Bone marrow (tissue), 2 donors: ENCODE measurements at regions not wholly inside any gene's neighbourhood (a gene's known extent, or its start where the extent isn't known, plus 50 kb on each side); places are given as distances from the start of the nearest gene placed in this dataset.
"Not testable (repeated sequence)": the region's sequence is repeated elsewhere in the genome, so short reads cannot be mapped to it uniquely, and the experiment has no call there.

Experiments used
- DNase-seq, 2 donors: peaks; one replicate each; lab custom pipeline; 2025; lab: John Stamatoyannopoulos, UW

GRCh38 chr4:23085249-23085568 lies 392.5 kb downstream of the GBA3 start:
- DNase-seq = no peak

- no peak for DNase-seq
These were observed 392.0 kb downstream of the GBA3 start for GRCh38 chr4:23084559-23085248.

- no peak for DNase-seq
These were observed 390.7 kb downstream of the GBA3 start for GRCh38 chr4:23083391-23083790.

- DNase-seq = not testable (repeated sequence)
These were observed 387.4 kb downstream of the GBA3 start for GRCh38 chr4:23080171-23080570.

GRCh38 chr4:23070848-23071570 lies 378.3 kb downstream of the GBA3 start:
- no peak for DNase-seq

- no peak for DNase-seq
These were observed 376.0 kb downstream of the GBA3 start for GRCh38 chr4:23068756-23069155.

GRCh38 chr4:23068287-23068686 lies 375.6 kb downstream of the GBA3 start:
- no peak for DNase-seq

GRCh38 chr4:23062188-23062587 lies 369.5 kb downstream of the GBA3 start:
- no peak for DNase-seq

GRCh38 chr4:23061431-23061830 lies 368.7 kb downstream of the GBA3 start:
- DNase-seq = no peak

GRCh38 chr4:23060776-23061175 lies 368.0 kb downstream of the GBA3 start:
- no peak for DNase-seq

- DNase-seq = no peak
These were observed 365.5 kb downstream of the GBA3 start for GRCh38 chr4:23058165-23058776.

GRCh38 chr4:23041501-23041900 lies 348.8 kb downstream of the GBA3 start:
- no peak for DNase-seq

GRCh38 chr4:23040539-23040938 lies 347.8 kb downstream of the GBA3 start:
- DNase-seq = no peak

GRCh38 chr4:23039818-23040217 lies 347.1 kb downstream of the GBA3 start:
- no peak for DNase-seq

- DNase-seq = no peak
These were observed 346.1 kb downstream of the GBA3 start for GRCh38 chr4:23038626-23039491.

- DNase-seq = no peak
These were observed 344.3 kb downstream of the GBA3 start for GRCh38 chr4:23036921-23037495.

- no peak for DNase-seq
These were observed 343.8 kb downstream of the GBA3 start for GRCh38 chr4:23036503-23036902.

- no peak for DNase-seq
These were observed 342.9 kb downstream of the GBA3 start for GRCh38 chr4:23035521-23036056.

- DNase-seq = no peak
These were observed 342.0 kb downstream of the GBA3 start for GRCh38 chr4:23034731-23035130.

- no peak for DNase-seq
These were observed 341.1 kb downstream of the GBA3 start for GRCh38 chr4:23033796-23034195.

- DNase-seq = no peak
These were observed 336.1 kb downstream of the GBA3 start for GRCh38 chr4:23028875-23029274.

- DNase-seq = no peak
These were observed 330.9 kb downstream of the GBA3 start for GRCh38 chr4:23023666-23024065.
